K562 (cell line): ENCODE measurements at regions not wholly inside any gene's neighbourhood (a gene's known extent, or its start where the extent isn't known, plus 50 kb on each side); places are given as distances from the start of the nearest gene placed in this dataset.

Experiments used
- ATAC-seq: fragments of 200-7000 bp; cut with Tn5 transposase; 3 replicates; pipeline ENCODE4 v1.9.1; 2020; ENCODE audit warnings: moderate library complexity
- BruUV-seq: library from RNA; stranded (reverse); fragments of 400-500 nt; replicated peaks from 2 replicates; lab custom pipeline; 2021; lab: Mats Ljungman, UMichigan
- CTCF ChIA-PET: fragments of 300-600 bp; formaldehyde crosslinking; extraction: SDS; loops from one replicate; lab custom pipeline; 2021; ENCODE audit warnings: low intra/inter-chr PET ratio; lab: Yijun Ruan, JAX
- POLR2A ChIA-PET: fragments of 300-600, 350-650 bp; sonication (Branson Sonifier 250); formaldehyde crosslinking; extraction: SDS; loops from one replicate; lab custom pipeline; 2021; ENCODE audit warnings: antibody characterized with exemption, inconsistent platforms; lab: Yijun Ruan, JAX
- DNase-seq, 4 experiments: peaks; one replicate each; pipeline versions ENCODE4 v3.0.0 to v3.0.0-alpha.2; 2011 to 2018; ENCODE audit warnings: low spot score in 3 of 4, mixed read lengths in 3 of 4; ENCODE audit errors: extremely low read depth in 1 of 4
- FAIRE-seq: peaks from 2 replicates; lab custom pipeline; 2011; peaks lifted over from hg19 to GRCh38; lab: Jason Lieb, UNC
- H2AFZ ChIP-seq: 2 replicates; pipeline ENCODE4 v1.6.0; 2011; ENCODE audit warnings: low read depth, low read length, control low read depth, inconsistent platforms
- H3K27ac ChIP-seq: fragments of 200-600 bp; 3 replicates; pipeline ENCODE4 v1.8.0; 2011; ENCODE audit warnings: low read depth, mild to moderate bottlenecking, control low read depth, inconsistent platforms, low read length, moderate library complexity, mixed read lengths; ENCODE audit errors: extremely low read depth
- H3K27me3 ChIP-seq, 2 experiments: fragments of 300-600 bp in 1 of 2; 2 replicates in 1 of 2; 3 replicates in 1 of 2; pipeline versions ENCODE4 v1.6.0 to v1.8.0; 2011; ENCODE audit warnings: inconsistent platforms in 2 of 2, low read length in 2 of 2, mild to moderate bottlenecking in 1 of 2, mixed read lengths in 1 of 2, moderate library complexity in 1 of 2; ENCODE audit not compliant: control insufficient read depth in 2 of 2, insufficient read depth in 2 of 2
- H3K36me3 ChIP-seq: fragments of 300-600 bp; 3 replicates; pipeline ENCODE4 v1.8.0; 2011; ENCODE audit warnings: mild to moderate bottlenecking, low read length, inconsistent platforms; ENCODE audit not compliant: control insufficient read depth, insufficient read depth
- H3K4me1 ChIP-seq, 2 experiments: fragments of 200-600 bp in 1 of 2; replicated peaks in 1 of 2; 2 replicates in 1 of 2; 3 replicates in 1 of 2; pipeline versions ENCODE4 v1.5.1 to v1.8.0; 2011; ENCODE audit warnings: inconsistent platforms in 2 of 2, low read length in 2 of 2, mild to moderate bottlenecking in 1 of 2, mixed read lengths in 1 of 2, moderate library complexity in 1 of 2; ENCODE audit not compliant: control insufficient read depth in 2 of 2, insufficient read depth in 2 of 2
- H3K4me2 ChIP-seq: 2 replicates; pipeline ENCODE4 v1.6.1; 2011; ENCODE audit warnings: low read length, control low read depth, inconsistent platforms, mixed read lengths; ENCODE audit not compliant: insufficient read depth
- H3K4me3 ChIP-seq: fragments of 200-600 bp; sonication (generic), shearing (Covaris generic); 2 replicates; pipeline ENCODE4 v1.5.1; 2016; ENCODE audit warnings: control low read depth, inconsistent platforms
- H3K79me2 ChIP-seq: fragments of 200-600 bp; 3 replicates; pipeline ENCODE4 v1.8.0; 2011; ENCODE audit warnings: low read length, inconsistent platforms; ENCODE audit not compliant: control insufficient read depth, insufficient read depth
- H3K9ac ChIP-seq, 2 experiments: 2 replicates each; pipeline versions ENCODE4 v1.6.0 to v1.6.1; 2011; ENCODE audit warnings: low read depth in 2 of 2, low read length in 2 of 2, control low read depth in 1 of 2, inconsistent platforms in 1 of 2, mild to moderate bottlenecking in 1 of 2, mixed read lengths in 1 of 2; ENCODE audit not compliant: insufficient read depth in 1 of 2
- H3K9me1 ChIP-seq: one replicate; pipeline ENCODE4 v1.6.0; 2011; ENCODE audit warnings: inconsistent platforms, mild to moderate bottlenecking, low read length, moderate library complexity; ENCODE audit not compliant: control insufficient read depth, insufficient read depth
- H3K9me3 ChIP-seq: replicated peaks from 2 replicates; pipeline ENCODE4 v1.5.1; 2011; ENCODE audit warnings: low read depth, low read length, inconsistent platforms; ENCODE audit not compliant: control insufficient read depth, insufficient read depth
- H4K20me1 ChIP-seq: replicated peaks from 2 replicates; pipeline ENCODE4 v1.6.1; 2011; ENCODE audit warnings: low read length, inconsistent platforms, mixed read lengths; ENCODE audit not compliant: control insufficient read depth, insufficient read depth
- AFF4 ChIP-seq: sonication (generic); formaldehyde crosslinking; IDR thresholded peaks from 2 replicates; pipeline ENCODE4 v1.8.0; 2023; ENCODE audit warnings: mild to moderate bottlenecking, missing genetic modification reagents
- CBFA2T3 ChIP-seq: fragments of 450-650 bp; IDR thresholded peaks from 2 replicates; pipeline ENCODE4 v1.6.1; 2017
- DACH1 ChIP-seq: fragments of 450-650 bp; IDR thresholded peaks from 2 replicates; pipeline ENCODE4 v1.6.1; 2018; ENCODE audit not compliant: partially characterized antibody
- E2F1 ChIP-seq: sonication (generic); formaldehyde crosslinking; IDR thresholded peaks from 2 replicates; pipeline ENCODE4 v1.8.1; 2023; ENCODE audit warnings: mild to moderate bottlenecking, missing genetic modification reagents, moderate library complexity
- HIVEP1 ChIP-seq: fragments of 250-450 bp; sonication (Bioruptor Pico); IDR thresholded peaks from 2 replicates; pipeline ENCODE4 v1.4.0; 2020; ENCODE audit warnings: mild to moderate bottlenecking
- HNRNPL ChIP-seq: fragments of 200-400 bp; formaldehyde crosslinking; IDR thresholded peaks from 2 replicates; pipeline ENCODE4 v1.6.1; 2017; ENCODE audit warnings: low read depth, mild to moderate bottlenecking, low read length
- KDM4B ChIP-seq, 2 experiments: fragments of 450-650 bp in 1 of 2; sonication (generic) in 1 of 2; IDR thresholded peaks; 2 replicates each; pipeline ENCODE4 v1.6.1; 2016 to 2017; ENCODE audit warnings: borderline replicate concordance in 2 of 2, antibody characterized with exemption in 1 of 2, low read depth in 1 of 2, mild to moderate bottlenecking in 1 of 2
- PRMT5 ChIP-seq: sonication (generic); formaldehyde crosslinking; IDR thresholded peaks from 2 replicates; pipeline ENCODE4 v1.5.0; 2020; ENCODE audit warnings: missing genetic modification reagents
- RFX7 ChIP-seq: fragments of 250-450 bp; sonication (Bioruptor Pico); IDR thresholded peaks from 2 replicates; pipeline ENCODE4 v1.5.1; 2021; ENCODE audit warnings: mild to moderate bottlenecking
- SRSF9 ChIP-seq: fragments of 200-400 bp; formaldehyde crosslinking; IDR thresholded peaks from 2 replicates; pipeline ENCODE4 v1.6.1; 2017; ENCODE audit warnings: low read depth, low read length, borderline replicate concordance
- ZKSCAN3 ChIP-seq: fragments of 250-450 bp; sonication (Bioruptor Pico); IDR thresholded peaks from 2 replicates; pipeline ENCODE4 v1.4.0; 2020
- WGBS: fragments of 100-300 bp; shearing (Covaris generic); methylation state at CpG from one replicate; pipeline ENCODE4 v1.1.6; 2016; ENCODE audit warnings: low coverage, mixed read lengths; ENCODE audit not compliant: insufficient coverage; ENCODE audit errors: missing lambda C conversion rate; 5-methylcytosine and 5-hydroxymethylcytosine counted together
- in situ Hi-C: fragments of 300-500 bp; cut with MboI; formaldehyde crosslinking; loops from 4 replicates; pipeline ENCODE4 v1.15.0; 2018; ENCODE audit warnings: inconsistent platforms, mixed read lengths
- intact Hi-C: fragments of 100-400 bp; cut with micrococcal nuclease; formaldehyde crosslinking; loops from 2 replicates; pipeline ENCODE4 v1.14.2; 2022

GRCh38 chr6:105760746-105761145, 325.4 kb upstream of the PRDM1 start:
- no peak for FAIRE-seq

More at GRCh38 chr6:105760746-105761145, 325.4 kb upstream of the PRDM1 start:
- CTCF ChIA-PET: no interaction called here
- in situ Hi-C loops: no loop called here
- no peaks in the 10 kb centered on the region for H3K9me1 ChIP-seq
- no peak overlapping the region for H3K27ac ChIP-seq
- H3K27me3 ChIP-seq: peaks cover 0 to 14% of the 10 kb centered on the region in 2 experiments; a peak in 3 of 5 replicates
- 29% methylated on average over 3 of the region's 3 CpGs for WGBS
- intact Hi-C loops: no loop called here
- POLR2A ChIA-PET: no interaction called here
- no peaks in the 10 kb centered on the region for H4K20me1 ChIP-seq
- no peak overlapping the region for H2AFZ ChIP-seq
- ATAC-seq: no peak
- H3K4me1 ChIP-seq: no peaks in the 10 kb centered on the region
- no peak overlapping the region for H3K4me3 ChIP-seq
- no peak overlapping the region for H3K9ac ChIP-seq
- DNase-seq: no peak
- no peaks in the 10 kb centered on the region for H3K79me2 ChIP-seq
- H3K9me3 ChIP-seq: no peaks in the 10 kb centered on the region
- no TSS peak for BruUV-seq
- no peak overlapping the region for H3K4me2 ChIP-seq
- H3K36me3 ChIP-seq: no peaks in the 10 kb centered on the region
- no peak for TF ChIP-seq ZKSCAN3 (CRISPR knock-in tag)
- TF ChIP-seq HIVEP1 (CRISPR knock-in tag): no peak
- TF ChIP-seq DACH1: no peak
- no peak for TF ChIP-seq HNRNPL
- no peak for TF ChIP-seq RFX7 (CRISPR knock-in tag)
- TF ChIP-seq KDM4B (IDR thresholded peaks at IDR 0.05; ENCODE audit: borderline replicate concordance in 2 of 2, low read depth in 1 of 2): no peak
- no peak for TF ChIP-seq PRMT5
- no peak for TF ChIP-seq AFF4 (CRISPR knock-in tag)
- no peak for TF ChIP-seq CBFA2T3
- no peak for TF ChIP-seq E2F1
- TF ChIP-seq SRSF9: no peak
